ENCODE measurements at regions not wholly inside any gene's neighbourhood (a gene's known extent, or its start where the extent isn't known, plus 50 kb on each side); places are given as distances from the start of the nearest gene placed in this dataset.

GRCh38 chr1:59242370-59242769 lies 54.5 kb upstream of the FGGY start:
- no peak for DNase-seq (ENCODE audit: low read depth, low spot score)
- no peak overlapping the region for H3K4me3 ChIP-seq (ENCODE audit: low read depth, low read length)
- ChIA-PET CTCF (no interaction called here), POLR2A (no interaction called here)
- no peak for TF ChIP-seq CTCF (IDR thresholded peaks at IDR 0.05; ENCODE audit: insufficient read depth, low read length, missing control alignments)

- ChIA-PET POLR2A (no interaction called here), CTCF (no interaction called here)
- no peak overlapping the region for H3K4me3 ChIP-seq (ENCODE audit: low read depth, low read length)
- no peak for TF ChIP-seq CTCF (IDR thresholded peaks at IDR 0.05; ENCODE audit: insufficient read depth, low read length, missing control alignments)
- no peak for DNase-seq (ENCODE audit: low read depth, low spot score)
Observed at GRCh38 chr1:59243550-59243949, 53.3 kb upstream of the FGGY start.

- DNase-seq (ENCODE audit: low read depth, low spot score) = no peak
- no peak overlapping the region for H3K4me3 ChIP-seq (ENCODE audit: low read depth, low read length)
- CTCF ChIA-PET = no interaction called here
- no peak for TF ChIP-seq CTCF (IDR thresholded peaks at IDR 0.05; ENCODE audit: insufficient read depth, low read length, missing control alignments)
- POLR2A ChIA-PET = no interaction called here
Observed at GRCh38 chr1:59243978-59244377, 52.9 kb upstream of the FGGY start.

- H3K4me3 ChIP-seq (ENCODE audit: low read depth, low read length) = no peak overlapping the region
- CTCF ChIA-PET = no interaction called here
- TF ChIP-seq CTCF (IDR thresholded peaks at IDR 0.05; ENCODE audit: insufficient read depth, low read length, missing control alignments) = no peak
- POLR2A ChIA-PET = no interaction called here
- no peak for DNase-seq (ENCODE audit: low read depth, low spot score)
Observed at GRCh38 chr1:59244891-59245290, 52.0 kb upstream of the FGGY start.
